ENCODE measurements at regions not wholly inside any gene's neighbourhood (a gene's known extent, or its start where the extent isn't known, plus 50 kb on each side); places are given as distances from the start of the nearest gene placed in this dataset.

GRCh38 chr2:238555786-238556542, 129.2 kb downstream of the ASB1 start:
- no peak for DNase-seq (ENCODE audit: low read depth)
- no peak overlapping the region for H3K4me3 ChIP-seq (ENCODE audit: low read length)
- TF ChIP-seq, protein P1, sequence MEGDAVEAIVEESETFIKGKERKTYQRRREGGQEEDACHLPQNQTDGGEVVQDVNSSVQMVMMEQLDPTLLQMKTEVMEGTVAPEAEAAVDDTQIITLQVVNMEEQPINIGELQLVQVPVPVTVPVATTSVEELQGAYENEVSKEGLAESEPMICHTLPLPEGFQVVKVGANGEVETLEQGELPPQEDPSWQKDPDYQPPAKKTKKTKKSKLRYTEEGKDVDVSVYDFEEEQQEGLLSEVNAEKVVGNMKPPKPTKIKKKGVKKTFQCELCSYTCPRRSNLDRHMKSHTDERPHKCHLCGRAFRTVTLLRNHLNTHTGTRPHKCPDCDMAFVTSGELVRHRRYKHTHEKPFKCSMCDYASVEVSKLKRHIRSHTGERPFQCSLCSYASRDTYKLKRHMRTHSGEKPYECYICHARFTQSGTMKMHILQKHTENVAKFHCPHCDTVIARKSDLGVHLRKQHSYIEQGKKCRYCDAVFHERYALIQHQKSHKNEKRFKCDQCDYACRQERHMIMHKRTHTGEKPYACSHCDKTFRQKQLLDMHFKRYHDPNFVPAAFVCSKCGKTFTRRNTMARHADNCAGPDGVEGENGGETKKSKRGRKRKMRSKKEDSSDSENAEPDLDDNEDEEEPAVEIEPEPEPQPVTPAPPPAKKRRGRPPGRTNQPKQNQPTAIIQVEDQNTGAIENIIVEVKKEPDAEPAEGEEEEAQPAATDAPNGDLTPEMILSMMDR (conservative IDR thresholded peaks at IDR 0.05; ENCODE audit: low read length) = no peak

DNA sequence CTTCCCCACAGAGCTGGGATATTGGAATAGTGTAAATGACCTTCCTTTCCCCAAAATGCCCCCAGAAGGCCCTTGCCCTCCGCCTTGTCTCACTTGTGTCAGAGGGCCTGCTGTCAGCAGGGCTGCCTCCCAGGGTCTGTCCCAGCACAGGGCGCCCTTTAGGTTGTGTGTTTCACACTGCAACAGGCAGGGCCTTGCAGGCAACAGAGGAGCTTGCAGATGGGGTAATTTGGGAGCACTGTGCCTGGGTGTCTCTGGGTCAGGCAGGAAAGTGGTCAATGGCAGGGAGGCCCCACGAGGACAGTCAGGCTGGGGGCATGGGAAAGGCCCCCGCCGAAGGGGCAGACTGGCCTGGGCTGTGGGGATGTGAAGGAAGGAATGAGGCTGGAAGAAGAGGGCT, 130.7 kb downstream of the ASB1 start:
- H3K4me3 ChIP-seq (ENCODE audit: low read length) = no peak overlapping the region
- TF ChIP-seq, protein P1 (conservative IDR thresholded peaks at IDR 0.05; ENCODE audit: low read length) = no peak
- no peak for DNase-seq (ENCODE audit: low read depth)

GRCh38 chr2:238557936-238558335, 131.2 kb downstream of the ASB1 start:
- H3K4me3 ChIP-seq (ENCODE audit: low read length) = no peak overlapping the region
- no peak for DNase-seq (ENCODE audit: low read depth)
- TF ChIP-seq, protein P1 (conservative IDR thresholded peaks at IDR 0.05; ENCODE audit: low read length) = no peak

DNA sequence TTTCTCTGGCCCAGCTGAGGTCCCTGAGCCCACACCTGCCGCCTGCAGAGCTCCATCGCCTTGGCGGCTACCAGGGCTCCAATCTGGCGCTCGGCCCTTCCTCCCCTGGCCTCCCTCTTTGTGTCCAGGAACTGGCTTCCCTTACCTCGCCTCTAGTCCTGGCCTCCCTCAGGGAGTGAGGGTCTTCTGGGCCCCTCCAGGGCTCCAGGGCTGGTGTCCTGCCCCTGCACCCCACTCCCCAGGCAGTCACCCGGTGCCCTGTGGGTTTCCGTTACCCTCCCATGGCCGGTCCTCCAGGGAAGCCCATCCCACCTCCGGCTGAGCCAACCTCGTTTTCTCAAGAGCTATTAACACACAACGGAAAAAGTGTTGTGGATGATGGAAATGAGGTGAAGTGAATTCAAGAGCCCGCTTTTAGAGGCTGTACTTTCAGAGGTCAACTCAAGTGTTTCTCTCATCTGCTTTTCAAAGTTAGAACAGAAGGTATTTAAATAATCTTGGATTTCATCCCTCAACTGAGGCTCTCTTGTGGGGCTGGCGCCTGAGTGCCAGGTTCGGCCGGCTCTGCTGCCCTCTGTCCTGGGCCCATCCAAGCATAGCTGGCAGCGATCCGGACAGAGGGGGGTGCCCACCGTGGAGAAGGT, 131.9 kb downstream of the ASB1 start:
- no peak overlapping the region for H3K4me3 ChIP-seq (ENCODE audit: low read length)
- no peak for DNase-seq (ENCODE audit: low read depth)
- TF ChIP-seq, protein P1 (conservative IDR thresholded peaks at IDR 0.05; ENCODE audit: low read length) = no peak

DNA sequence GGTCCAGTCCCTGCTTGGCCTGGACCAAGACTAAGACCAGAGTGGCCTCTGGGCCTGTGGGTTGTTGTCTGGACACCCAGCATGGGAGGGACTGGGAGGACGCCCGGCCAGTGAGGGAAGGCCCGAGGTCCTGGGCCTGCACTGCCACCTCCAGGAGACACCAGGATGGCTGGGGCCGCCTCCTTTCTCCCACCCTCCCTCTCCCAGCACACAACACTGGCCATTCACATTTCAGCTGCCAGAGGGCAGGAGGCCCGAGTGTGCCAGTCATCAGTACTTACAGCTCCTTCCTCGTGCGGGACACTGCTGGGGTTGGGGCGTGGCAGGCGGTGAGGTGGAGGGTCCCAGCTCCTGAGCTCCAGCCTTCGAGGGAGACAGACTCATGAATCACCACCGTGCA, 133.5 kb downstream of the ASB1 start:
- DNase-seq (ENCODE audit: low read depth) = no peak
- H3K4me3 ChIP-seq (ENCODE audit: low read length) = no peak overlapping the region
- TF ChIP-seq, protein P1 (conservative IDR thresholded peaks at IDR 0.05; ENCODE audit: low read length) = no peak

DNA sequence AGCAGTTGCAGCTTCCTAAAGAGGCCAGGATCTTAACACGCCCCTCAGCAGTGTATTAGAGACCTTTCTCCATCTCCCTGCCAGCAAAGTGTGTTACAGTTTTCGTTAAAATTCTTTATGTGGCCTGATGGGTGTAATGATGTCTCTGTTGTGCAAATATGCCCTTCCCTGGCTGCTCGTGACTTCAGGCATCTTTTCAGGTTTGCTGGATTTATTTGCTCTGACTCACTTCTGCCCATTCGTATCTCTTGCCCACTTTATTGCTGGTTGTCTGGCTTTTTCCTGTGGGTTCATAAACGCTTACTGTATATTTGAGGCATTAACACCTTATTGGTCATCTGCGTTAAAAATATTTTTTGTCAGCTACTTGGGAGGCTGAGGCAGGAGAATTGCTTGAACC, 134.5 kb downstream of the ASB1 start:
- TF ChIP-seq, protein P1 (conservative IDR thresholded peaks at IDR 0.05; ENCODE audit: low read length) = no peak
- DNase-seq (ENCODE audit: low read depth) = peak; percentile 5
- no peak overlapping the region for H3K4me3 ChIP-seq (ENCODE audit: low read length)

DNA sequence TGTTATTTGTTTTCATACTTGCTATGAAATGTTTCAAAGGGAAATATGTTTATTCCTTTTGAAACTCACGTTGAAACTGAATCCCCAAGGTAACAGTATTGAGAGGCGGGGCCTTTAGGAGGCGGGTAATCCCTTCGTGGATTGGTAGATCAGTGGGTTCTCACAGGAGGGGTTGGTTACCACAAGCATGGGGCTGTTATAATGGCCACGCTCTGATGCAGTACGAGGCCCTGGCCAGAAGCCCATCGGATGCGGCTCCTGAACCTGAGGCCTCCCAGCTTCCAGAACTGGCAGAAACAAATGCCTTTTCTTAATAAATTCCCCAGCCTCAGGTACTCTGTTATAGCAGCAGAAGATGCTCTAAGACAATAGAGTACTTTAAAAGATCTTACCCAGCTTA, 135.7 kb downstream of the ASB1 start:
- TF ChIP-seq, protein P1 (conservative IDR thresholded peaks at IDR 0.05; ENCODE audit: low read length) = no peak
- no peak overlapping the region for H3K4me3 ChIP-seq (ENCODE audit: low read length)
- DNase-seq (ENCODE audit: low read depth) = no peak

All from AG10803 (cell line).